ENCODE measurements at regions not wholly inside any gene's neighbourhood (a gene's known extent, or its start where the extent isn't known, plus 50 kb on each side); places are given as distances from the start of the nearest gene placed in this dataset.

GRCh38 chr2:167822690-167823465, 424.5 kb downstream of the STK39 start (continued):
- TF ChIP-seq, protein P1, sequence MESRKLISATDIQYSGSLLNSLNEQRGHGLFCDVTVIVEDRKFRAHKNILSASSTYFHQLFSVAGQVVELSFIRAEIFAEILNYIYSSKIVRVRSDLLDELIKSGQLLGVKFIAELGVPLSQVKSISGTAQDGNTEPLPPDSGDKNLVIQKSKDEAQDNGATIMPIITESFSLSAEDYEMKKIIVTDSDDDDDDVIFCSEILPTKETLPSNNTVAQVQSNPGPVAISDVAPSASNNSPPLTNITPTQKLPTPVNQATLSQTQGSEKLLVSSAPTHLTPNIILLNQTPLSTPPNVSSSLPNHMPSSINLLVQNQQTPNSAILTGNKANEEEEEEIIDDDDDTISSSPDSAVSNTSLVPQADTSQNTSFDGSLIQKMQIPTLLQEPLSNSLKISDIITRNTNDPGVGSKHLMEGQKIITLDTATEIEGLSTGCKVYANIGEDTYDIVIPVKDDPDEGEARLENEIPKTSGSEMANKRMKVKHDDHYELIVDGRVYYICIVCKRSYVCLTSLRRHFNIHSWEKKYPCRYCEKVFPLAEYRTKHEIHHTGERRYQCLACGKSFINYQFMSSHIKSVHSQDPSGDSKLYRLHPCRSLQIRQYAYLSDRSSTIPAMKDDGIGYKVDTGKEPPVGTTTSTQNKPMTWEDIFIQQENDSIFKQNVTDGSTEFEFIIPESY (IDR thresholded peaks at IDR 0.05; ENCODE audit: borderline replicate concordance, low read depth), result no peak
- TF ChIP-seq FOSL2 (IDR thresholded peaks at IDR 0.05; ENCODE audit: borderline replicate concordance, low read depth), result no peak

DNA sequence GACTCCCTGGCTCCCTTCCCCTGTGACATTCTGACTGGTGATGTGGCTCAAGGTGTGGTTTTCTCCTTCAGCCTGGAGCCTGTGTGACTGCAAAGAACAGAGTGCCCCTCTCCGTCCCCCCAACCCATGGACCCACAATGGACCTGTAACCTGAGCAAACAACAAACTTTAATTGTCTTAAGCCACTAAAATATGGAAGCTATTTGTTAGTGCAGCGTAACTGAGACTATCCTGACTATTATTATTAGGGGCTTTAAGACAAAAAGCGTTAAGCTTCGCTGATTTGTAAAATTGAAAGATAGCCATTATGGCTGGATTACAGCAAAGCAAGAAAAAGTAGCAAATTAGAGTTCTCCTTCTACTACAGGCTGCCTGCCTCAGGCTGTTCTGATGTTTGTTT, 426.9 kb downstream of the STK39 start:
- Histone ChIP-seq H3K4me2 (no peak overlapping the region), H3K4me1 (ENCODE audit: control insufficient read depth in 1 of 2, insufficient read depth in 2 of 2, low read depth in 1 of 2, low read length in 1 of 2) (peaks cover 0 to under 1% of the 10 kb centered on the region in 2 experiments; a peak in 2 of 4 replicates), H2AFZ (ENCODE audit: low read depth) (no peak overlapping the region), H3K9me2 (no peaks in the 10 kb centered on the region), H3K27ac (ENCODE audit: low read depth in 2 of 2, low read length in 1 of 2) (no peak overlapping the region), H3K9me3 (no peaks in the 10 kb centered on the region), H4K20me1 (ENCODE audit: insufficient read depth) (no peaks in the 10 kb centered on the region), H3K9ac (no peak overlapping the region), H3F3A (replicated peaks; ENCODE audit: insufficient read depth) (no peaks in the 10 kb centered on the region), H3K27me3 (ENCODE audit: insufficient read depth) (no peaks in the 10 kb centered on the region), H3K79me2 (ENCODE audit: insufficient read depth) (no peaks in the 10 kb centered on the region), H3K36me3 (replicated peaks in 1 of 2; ENCODE audit: control insufficient read depth in 1 of 2, insufficient read depth in 2 of 2, low read length in 1 of 2) (no peaks in the 10 kb centered on the region), H3K4me3 (ENCODE audit: low read depth in 2 of 2, low read length in 1 of 2) (no peak overlapping the region)
- 71% methylated on average over 4 of the region's 4 CpGs for WGBS (ENCODE audit: low lambda C conversion rate)
- no peak for DNase-seq
- CTCF ChIA-PET, result interaction anchor here (0.9 kb wide), 1 partner anchor 8 kb away, joined by 4 read pairs; no protein-coding TSS in a partner anchor
- POLR2A ChIA-PET, result no interaction called here
- TF ChIP-seq REST (IDR thresholded peaks at IDR 0.05; ENCODE audit: low read depth, low read length), result no peak
- TF ChIP-seq, protein P2, sequence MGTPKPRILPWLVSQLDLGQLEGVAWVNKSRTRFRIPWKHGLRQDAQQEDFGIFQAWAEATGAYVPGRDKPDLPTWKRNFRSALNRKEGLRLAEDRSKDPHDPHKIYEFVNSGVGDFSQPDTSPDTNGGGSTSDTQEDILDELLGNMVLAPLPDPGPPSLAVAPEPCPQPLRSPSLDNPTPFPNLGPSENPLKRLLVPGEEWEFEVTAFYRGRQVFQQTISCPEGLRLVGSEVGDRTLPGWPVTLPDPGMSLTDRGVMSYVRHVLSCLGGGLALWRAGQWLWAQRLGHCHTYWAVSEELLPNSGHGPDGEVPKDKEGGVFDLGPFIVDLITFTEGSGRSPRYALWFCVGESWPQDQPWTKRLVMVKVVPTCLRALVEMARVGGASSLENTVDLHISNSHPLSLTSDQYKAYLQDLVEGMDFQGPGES (IDR thresholded peaks at IDR 0.05; ENCODE audit: low read depth, low read length), result no peak

DNA sequence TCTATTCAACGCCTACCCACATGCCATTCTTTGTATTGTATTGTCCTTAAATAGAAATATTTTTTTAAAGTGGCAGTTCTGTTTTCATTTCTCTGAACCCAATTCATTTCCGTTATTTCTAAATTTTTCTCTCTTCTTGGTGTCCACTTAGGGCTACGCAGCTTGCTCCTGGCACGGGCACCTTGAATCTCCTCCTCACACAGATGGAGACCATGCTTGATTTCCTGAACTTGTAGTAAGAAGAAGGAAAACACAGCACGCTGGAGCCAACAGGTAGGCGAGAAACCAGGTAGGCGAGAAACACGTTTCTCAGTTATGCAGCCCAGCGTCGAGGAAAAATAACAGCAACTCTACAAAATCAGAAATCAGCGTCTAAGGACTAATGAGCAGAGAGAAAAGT, 428.9 kb downstream of the STK39 start:
- H3K9ac ChIP-seq, result no peak overlapping the region
- H3K79me2 ChIP-seq (ENCODE audit: insufficient read depth), result no peaks in the 10 kb centered on the region
- TF ChIP-seq TCF12 (IDR thresholded peaks at IDR 0.05) (no peak), CHD2 (IDR thresholded peaks at IDR 0.05; ENCODE audit: low read length, partially characterized antibody) (no peak), SMC3 (IDR thresholded peaks at IDR 0.05; ENCODE audit: low read depth, low read length) (no peak), RAD21 (IDR thresholded peaks at IDR 0.05; ENCODE audit: low read length) (no peak), JUND (IDR thresholded peaks at IDR 0.05) (no peak), NFIC (IDR thresholded peaks at IDR 0.05; ENCODE audit: borderline replicate concordance) (no peak), USF2 (IDR thresholded peaks at IDR 0.05; ENCODE audit: borderline replicate concordance, low read depth, low read length) (no peak), RFX5 (IDR thresholded peaks at IDR 0.05; ENCODE audit: low read length) (no peak)
- no peaks in the 10 kb centered on the region for H4K20me1 ChIP-seq (ENCODE audit: insufficient read depth)
- no peaks in the 10 kb centered on the region for H3K27me3 ChIP-seq (ENCODE audit: insufficient read depth)
- 73% methylated on average over 11 of the region's 11 CpGs for WGBS (ENCODE audit: low lambda C conversion rate)
- no peak overlapping the region for H3K27ac ChIP-seq (ENCODE audit: low read depth in 2 of 2, low read length in 1 of 2)
- H3F3A ChIP-seq (replicated peaks; ENCODE audit: insufficient read depth), result no peaks in the 10 kb centered on the region
- no peaks in the 10 kb centered on the region for H3K9me3 ChIP-seq
- H3K9me2 ChIP-seq, result no peaks in the 10 kb centered on the region
- ChIA-PET POLR2A (no interaction called here), CTCF (no interaction called here)
- no peak for DNase-seq
- no peak overlapping the region for H2AFZ ChIP-seq (ENCODE audit: low read depth)
- H3K4me2 ChIP-seq, result no peak overlapping the region
- no peak overlapping the region for H3K4me3 ChIP-seq (ENCODE audit: low read depth in 2 of 2, low read length in 1 of 2)
- H3K4me1 ChIP-seq (ENCODE audit: control insufficient read depth in 1 of 2, insufficient read depth in 2 of 2, low read depth in 1 of 2, low read length in 1 of 2), result no peaks in the 10 kb centered on the region; a peak in 2 of 4 replicates
- no peaks in the 10 kb centered on the region for H3K36me3 ChIP-seq (replicated peaks in 1 of 2; ENCODE audit: control insufficient read depth in 1 of 2, insufficient read depth in 2 of 2, low read length in 1 of 2)

Data from SK-N-SH (cell line).